Memory B cell (primary cell): ENCODE measurements at regions not wholly inside any gene's neighbourhood (a gene's known extent, or its start where the extent isn't known, plus 50 kb on each side); places are given as distances from the start of the nearest gene placed in this dataset.

Source experiments
- ATAC-seq: fragments of 150-1000 bp; cut with Tn5 transposase; 2 replicates; pipeline ENCODE4 v1.10.0; 2021; ENCODE audit warnings: low read depth, mild to moderate bottlenecking, moderate library complexity
- DNase-seq, 2 donors: peaks; one replicate each; pipeline ENCODE4 v3.0.0; 2022; ENCODE audit warnings: low spot score in 2 of 2
- H3K27ac Mint-ChIP-seq: one replicate; pipeline ENCODE4 v1.8.0; 2022; ENCODE audit warnings: mild to moderate bottlenecking, moderate library complexity, mixed read lengths
- H3K27me3 Mint-ChIP-seq: one replicate; pipeline ENCODE4 v1.8.0; 2022; ENCODE audit warnings: mixed read lengths
- H3K36me3 Mint-ChIP-seq: one replicate; pipeline ENCODE4 v1.8.0; 2022; ENCODE audit warnings: mild to moderate bottlenecking, mixed read lengths
- H3K4me1 Mint-ChIP-seq: one replicate; pipeline ENCODE4 v1.8.0; 2022; ENCODE audit warnings: mixed read lengths
- H3K4me3 Mint-ChIP-seq: one replicate; pipeline ENCODE4 v1.8.0; 2022; ENCODE audit warnings: mild to moderate bottlenecking, moderate library complexity, mixed read lengths
- H3K9me3 Mint-ChIP-seq: one replicate; pipeline ENCODE4 v1.8.0; 2022; ENCODE audit warnings: mixed read lengths

DNA sequence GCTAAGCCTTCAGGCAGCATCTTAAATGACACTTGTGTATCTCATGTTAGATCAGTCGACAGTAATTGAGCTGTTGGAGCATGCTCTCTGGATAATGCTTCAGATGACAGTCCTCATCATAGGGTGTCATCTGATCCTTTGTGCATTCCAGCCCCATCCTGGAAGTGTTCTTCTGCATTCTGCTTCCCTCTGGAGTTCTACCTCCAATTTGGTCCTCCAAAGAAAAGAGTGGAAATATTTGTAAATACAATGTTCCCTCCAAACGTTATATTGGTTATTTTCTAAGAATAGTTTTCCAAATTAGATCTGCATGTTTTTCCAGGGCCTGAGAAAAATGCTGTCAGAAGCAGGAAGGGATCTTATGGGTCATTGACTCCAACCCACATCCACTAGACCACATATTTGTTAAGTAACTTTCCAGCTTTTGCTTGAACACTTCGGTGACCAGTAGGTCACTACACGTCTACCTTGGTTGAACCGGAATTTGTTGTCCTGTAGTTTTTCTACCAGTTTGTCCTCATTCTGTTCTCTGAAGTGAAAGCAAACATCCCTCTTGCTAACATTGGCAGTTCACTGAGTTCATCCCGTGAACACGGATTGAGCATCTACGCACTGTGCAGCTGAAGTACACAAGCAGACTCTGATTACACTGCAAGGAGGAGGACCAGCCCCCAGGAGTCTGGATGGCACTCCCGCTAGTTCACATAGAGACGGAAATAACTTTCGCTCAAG is 136.0 kb downstream of the TLR5 start:
- Mint-ChIP-seq H3K27ac (no peak overlapping the region), H3K4me3 (no peak overlapping the region), H3K9me3 (no peaks in the 10 kb centered on the region), H3K4me1 (no peaks in the 10 kb centered on the region), H3K27me3 (no peaks in the 10 kb centered on the region), H3K36me3 (peaks cover 28% of the 10 kb centered on the region)
- ATAC-seq (no peak), DNase-seq (no peak)

DNA sequence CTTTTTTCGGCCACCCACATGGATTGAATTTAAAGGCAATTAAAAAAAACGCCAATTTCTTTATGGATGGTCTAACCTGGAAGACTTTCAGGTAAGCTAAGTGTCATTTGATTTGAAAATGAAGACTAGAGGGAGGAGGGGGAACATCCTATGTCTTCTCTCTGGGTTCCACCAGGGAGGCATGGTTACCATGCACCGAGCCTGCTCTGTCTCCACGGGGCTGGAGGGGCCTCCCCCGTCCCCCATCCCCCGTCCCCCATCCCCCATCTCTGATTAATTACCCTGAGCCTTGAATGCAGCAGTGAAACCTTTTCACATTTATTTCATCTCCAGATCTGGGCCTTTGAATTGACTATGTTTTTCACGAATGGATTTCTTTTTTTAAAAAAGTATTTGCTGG is 135.1 kb downstream of the TLR5 start:
- no peaks in the 10 kb centered on the region for H3K4me1 Mint-ChIP-seq
- H3K4me3 Mint-ChIP-seq = no peak overlapping the region
- no peak for DNase-seq
- no peak for ATAC-seq
- H3K27ac Mint-ChIP-seq = no peak overlapping the region
- H3K36me3 Mint-ChIP-seq = peaks cover 20% of the 10 kb centered on the region
- H3K9me3 Mint-ChIP-seq = no peaks in the 10 kb centered on the region
- no peaks in the 10 kb centered on the region for H3K27me3 Mint-ChIP-seq

DNA sequence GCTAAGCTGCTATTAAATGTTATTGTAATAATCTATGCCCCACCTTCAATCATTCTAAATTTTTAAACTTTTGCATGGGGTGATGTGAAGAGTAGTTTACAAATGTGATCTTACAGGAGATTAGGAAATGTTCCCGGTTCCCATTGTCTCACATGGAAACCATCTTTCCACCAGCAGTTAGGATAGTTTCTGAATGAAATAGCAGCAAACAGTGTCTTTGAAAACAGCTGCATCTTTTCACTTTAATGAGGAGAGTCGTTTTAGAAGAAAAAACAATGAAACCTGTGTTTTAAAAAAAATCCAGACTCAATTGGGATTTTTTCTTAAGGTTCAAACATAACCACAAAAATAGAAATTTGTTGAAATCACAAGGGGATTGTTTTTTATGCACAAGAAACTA is 134.2 kb downstream of the TLR5 start:
- Mint-ChIP-seq H3K36me3 (peaks cover 13% of the 10 kb centered on the region), H3K4me1 (no peaks in the 10 kb centered on the region), H3K4me3 (no peak overlapping the region), H3K27me3 (peaks cover 2% of the 10 kb centered on the region), H3K27ac (no peak overlapping the region), H3K9me3 (no peaks in the 10 kb centered on the region)
- no peak for DNase-seq
- no peak for ATAC-seq

DNA sequence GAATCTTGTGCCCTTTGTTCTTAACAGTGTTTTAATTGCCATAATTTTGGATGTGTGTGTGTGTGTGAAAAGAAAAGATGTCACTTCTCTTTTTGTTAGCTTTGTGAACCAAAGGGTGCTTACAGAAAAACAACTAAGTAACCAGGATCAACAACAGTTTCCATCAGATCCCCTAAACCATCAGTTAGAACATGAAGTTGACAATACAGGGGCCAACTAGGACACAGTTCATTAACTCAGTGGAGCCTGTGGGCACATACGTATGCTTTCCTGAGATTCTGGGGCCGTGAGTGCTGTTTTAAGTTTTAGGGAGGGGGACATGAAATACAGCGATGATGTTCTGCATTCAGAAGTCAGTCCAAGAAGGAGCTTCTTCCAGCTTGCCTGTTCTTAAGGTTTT is 133.6 kb downstream of the TLR5 start:
- H3K4me3 Mint-ChIP-seq = no peak overlapping the region
- peaks cover 2% of the 10 kb centered on the region for H3K27me3 Mint-ChIP-seq
- H3K36me3 Mint-ChIP-seq = peaks cover 10% of the 10 kb centered on the region
- ATAC-seq (no peak), DNase-seq (no peak)
- H3K4me1 Mint-ChIP-seq = no peaks in the 10 kb centered on the region
- no peak overlapping the region for H3K27ac Mint-ChIP-seq
- no peaks in the 10 kb centered on the region for H3K9me3 Mint-ChIP-seq

DNA sequence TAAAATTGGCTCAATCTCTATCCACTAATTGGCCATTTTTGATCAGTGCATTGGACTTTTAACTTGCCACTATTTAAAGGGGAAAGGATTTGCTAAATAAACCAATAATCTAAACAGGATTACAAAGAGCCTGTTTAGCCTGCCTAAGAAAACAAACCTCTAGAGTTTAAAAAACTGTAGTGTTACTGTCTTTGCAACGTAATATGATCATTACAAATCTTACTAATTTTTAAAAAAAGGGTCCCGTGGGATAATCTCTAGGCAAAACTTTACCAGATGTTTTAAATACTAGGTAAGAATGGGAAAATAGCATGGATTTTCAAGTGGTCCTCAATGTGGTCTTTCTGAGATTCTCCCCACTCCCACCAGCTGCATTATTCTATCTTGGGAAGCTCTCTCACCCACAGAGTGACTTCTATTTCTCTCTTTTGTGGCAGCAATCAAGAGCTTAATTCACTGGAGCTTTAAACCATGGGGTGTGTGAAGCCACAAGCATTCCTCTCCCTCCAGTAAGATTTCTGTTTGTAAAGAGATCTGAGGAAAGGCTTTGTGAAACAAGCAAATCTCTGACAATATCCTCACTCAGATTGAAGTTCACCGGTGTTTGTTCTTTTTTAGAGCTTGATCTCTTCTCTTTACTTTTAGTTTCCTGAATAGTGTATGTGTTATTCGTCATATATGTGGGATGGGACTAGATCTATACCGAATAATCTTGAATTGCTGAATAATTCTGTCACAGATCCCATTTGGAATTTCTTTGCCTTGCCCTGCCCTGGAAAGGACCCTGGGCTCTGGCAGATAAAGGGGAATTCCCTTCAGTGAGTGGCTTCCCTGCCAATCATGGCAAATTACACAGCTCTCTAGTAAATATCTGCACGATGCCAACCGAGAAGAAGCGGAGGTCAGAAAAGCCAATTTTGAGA is 132.2 kb downstream of the TLR5 start:
- ATAC-seq = no peak
- no peak for DNase-seq
- H3K4me3 Mint-ChIP-seq = no peak overlapping the region
- no peaks in the 10 kb centered on the region for H3K4me1 Mint-ChIP-seq
- no peaks in the 10 kb centered on the region for H3K36me3 Mint-ChIP-seq
- peaks cover 2% of the 10 kb centered on the region for H3K27me3 Mint-ChIP-seq
- no peaks in the 10 kb centered on the region for H3K9me3 Mint-ChIP-seq
- H3K27ac Mint-ChIP-seq = no peak overlapping the region

DNA sequence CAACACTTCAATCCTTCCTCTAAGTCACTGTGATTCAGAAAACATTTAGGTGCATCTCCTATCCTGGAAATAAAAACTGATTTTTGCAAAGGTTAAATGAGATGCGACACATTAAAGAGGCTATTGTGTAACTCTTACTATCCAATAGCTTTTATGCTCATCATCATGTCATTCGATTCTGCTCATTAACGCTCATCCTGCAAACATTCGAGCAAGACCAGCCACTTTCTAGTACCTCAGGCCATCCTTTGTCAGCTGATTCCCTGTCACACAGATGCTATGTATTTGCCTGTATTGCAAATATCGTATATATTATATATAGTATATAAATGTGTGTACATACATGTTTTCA is 131.6 kb downstream of the TLR5 start:
- no peak overlapping the region for H3K4me3 Mint-ChIP-seq
- no peak overlapping the region for H3K27ac Mint-ChIP-seq
- ATAC-seq = no peak
- H3K4me1 Mint-ChIP-seq = no peaks in the 10 kb centered on the region
- no peak for DNase-seq
- no peaks in the 10 kb centered on the region for H3K9me3 Mint-ChIP-seq
- H3K27me3 Mint-ChIP-seq = peaks cover 2% of the 10 kb centered on the region
- no peaks in the 10 kb centered on the region for H3K36me3 Mint-ChIP-seq

DNA sequence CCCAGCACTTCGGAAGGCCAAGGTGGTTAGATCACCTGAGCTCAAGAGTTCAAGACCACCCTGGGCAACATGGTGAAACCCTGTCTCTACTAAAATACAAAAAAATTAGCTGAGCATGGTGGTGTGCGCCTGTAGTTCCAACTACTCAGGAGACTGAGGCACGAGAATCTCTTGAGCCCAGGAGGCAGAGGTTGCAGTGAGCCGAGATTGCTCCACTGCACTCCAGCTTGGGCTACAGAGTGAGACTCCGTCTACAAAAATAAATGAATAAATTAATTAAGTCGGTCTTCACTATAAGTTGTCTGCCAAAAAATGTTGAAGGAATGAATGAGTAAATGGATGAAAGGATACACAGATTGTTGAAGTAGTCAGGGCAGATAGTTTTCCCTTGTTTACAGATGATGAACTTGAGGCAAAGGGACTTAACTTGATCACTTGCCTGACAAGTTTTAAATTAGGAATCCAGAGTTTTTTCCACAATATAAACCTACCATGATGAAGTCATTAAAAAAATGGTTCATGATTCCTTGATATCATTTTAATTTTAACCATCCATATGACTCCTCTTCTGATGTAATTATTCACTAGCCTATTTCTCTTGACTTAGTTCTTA is 130.8 kb downstream of the TLR5 start:
- no peak overlapping the region for H3K4me3 Mint-ChIP-seq
- H3K4me1 Mint-ChIP-seq = no peaks in the 10 kb centered on the region
- ATAC-seq = no peak
- H3K9me3 Mint-ChIP-seq = no peaks in the 10 kb centered on the region
- H3K36me3 Mint-ChIP-seq = no peaks in the 10 kb centered on the region
- no peak overlapping the region for H3K27ac Mint-ChIP-seq
- peaks cover 2% of the 10 kb centered on the region for H3K27me3 Mint-ChIP-seq
- no peak for DNase-seq

DNA sequence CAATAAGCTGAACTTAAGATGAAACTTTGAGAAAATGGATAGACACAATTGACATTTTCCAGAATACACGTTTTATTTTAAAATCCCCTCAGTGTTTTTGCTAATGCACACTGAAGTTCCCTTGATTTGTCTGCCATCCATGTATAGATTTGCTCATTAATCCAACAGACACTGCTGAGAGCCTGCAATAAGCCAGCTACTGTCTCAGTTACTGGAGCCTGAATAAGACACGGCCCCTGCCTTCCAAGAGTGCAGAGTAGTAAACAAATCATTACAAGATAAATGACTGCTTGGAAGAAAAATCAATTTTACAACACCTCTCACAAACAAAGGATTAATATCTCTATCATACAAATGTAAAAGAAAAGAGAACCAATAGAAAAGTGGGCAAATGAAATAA is 130.1 kb downstream of the TLR5 start:
- Mint-ChIP-seq H3K4me1 (no peaks in the 10 kb centered on the region), H3K4me3 (no peak overlapping the region), H3K36me3 (no peaks in the 10 kb centered on the region), H3K9me3 (no peaks in the 10 kb centered on the region), H3K27me3 (peaks cover 2% of the 10 kb centered on the region), H3K27ac (no peak overlapping the region)
- DNase-seq (no peak), ATAC-seq (no peak)

DNA sequence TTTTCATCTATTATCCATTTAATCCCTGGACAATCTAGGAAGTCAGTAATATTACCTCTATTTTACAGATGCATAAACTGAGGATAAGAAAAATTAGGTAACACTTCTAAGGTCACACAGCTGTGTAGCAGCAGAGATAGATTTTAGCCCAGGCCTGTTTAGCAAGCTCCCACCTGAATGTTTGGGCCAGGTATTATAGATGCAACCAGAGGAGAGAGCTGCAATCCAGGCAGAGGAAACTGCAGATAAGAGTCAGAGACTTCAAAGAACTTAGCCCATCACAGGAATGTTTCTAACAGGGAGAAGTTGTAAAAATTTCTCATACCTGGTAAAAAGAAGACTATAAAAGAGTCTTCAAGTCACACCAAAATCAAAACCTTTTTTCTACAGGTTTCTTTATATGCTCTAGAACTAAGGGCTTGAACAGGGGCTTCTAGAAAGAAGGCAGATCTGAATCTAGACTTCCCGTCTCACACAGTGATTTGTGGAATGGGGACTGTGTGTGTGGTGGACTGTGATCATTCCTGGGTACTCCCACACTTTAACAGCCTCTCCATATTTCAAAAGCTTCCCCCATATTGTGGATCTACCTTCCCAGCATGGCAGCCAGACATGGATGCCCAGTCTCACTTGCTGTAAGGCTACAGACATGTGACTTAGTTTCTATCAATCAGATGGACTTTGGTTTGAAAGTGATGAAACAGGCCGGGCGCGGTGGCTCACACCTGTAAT is 128.7 kb downstream of the TLR5 start:
- no peaks in the 10 kb centered on the region for H3K9me3 Mint-ChIP-seq
- H3K4me1 Mint-ChIP-seq = no peaks in the 10 kb centered on the region
- H3K27ac Mint-ChIP-seq = no peak overlapping the region
- H3K27me3 Mint-ChIP-seq = peaks cover 2% of the 10 kb centered on the region
- no peaks in the 10 kb centered on the region for H3K36me3 Mint-ChIP-seq
- ATAC-seq = no peak
- DNase-seq = no peak
- H3K4me3 Mint-ChIP-seq = no peak overlapping the region

DNA sequence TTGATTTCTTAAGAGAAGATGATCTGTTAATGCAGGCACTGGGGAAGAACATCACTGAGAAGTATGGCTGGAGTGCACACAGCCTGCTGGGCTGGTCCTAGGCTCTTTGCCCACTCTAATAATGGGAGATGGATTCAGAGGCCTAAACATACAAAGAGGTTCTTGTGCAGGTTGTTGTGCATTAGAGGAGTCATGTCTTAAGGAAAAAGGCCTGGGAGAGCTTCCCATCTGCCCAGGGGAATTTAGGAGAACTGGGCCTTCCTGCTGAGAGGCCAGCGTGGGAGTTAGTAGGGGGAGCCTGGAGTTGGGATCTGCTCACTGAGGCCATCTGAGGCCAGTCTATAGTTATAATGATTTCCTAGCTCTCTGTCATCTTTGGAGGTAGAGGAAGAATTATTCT is 126.7 kb downstream of the TLR5 start:
- no peak overlapping the region for H3K27ac Mint-ChIP-seq
- peaks cover 2% of the 10 kb centered on the region for H3K27me3 Mint-ChIP-seq
- no peaks in the 10 kb centered on the region for H3K36me3 Mint-ChIP-seq
- no peak for DNase-seq
- no peaks in the 10 kb centered on the region for H3K9me3 Mint-ChIP-seq
- H3K4me1 Mint-ChIP-seq = no peaks in the 10 kb centered on the region
- no peak for ATAC-seq
- H3K4me3 Mint-ChIP-seq = no peak overlapping the region

DNA sequence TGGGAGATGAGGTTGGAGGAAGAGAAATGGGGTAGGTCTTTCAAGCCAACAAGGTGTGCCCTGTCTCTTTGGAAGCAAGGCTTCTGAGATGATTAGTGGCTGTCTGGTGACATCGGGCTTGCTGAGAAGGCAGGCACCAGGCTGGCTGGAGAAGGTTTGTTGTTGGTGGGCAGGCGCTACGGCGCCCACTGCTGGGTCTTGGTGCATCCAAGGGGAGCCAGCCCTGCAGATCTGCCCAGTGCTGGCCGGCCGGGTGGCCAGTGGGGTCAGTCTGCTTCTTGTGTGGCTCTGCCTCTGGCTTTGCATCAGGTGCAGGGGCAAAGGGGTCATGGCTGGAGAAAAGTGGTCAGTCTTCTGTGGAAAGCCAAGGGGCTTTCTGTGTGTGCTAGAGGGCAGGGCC is 126.2 kb downstream of the TLR5 start:
- no peak for DNase-seq
- H3K27ac Mint-ChIP-seq = no peak overlapping the region
- peaks cover 2% of the 10 kb centered on the region for H3K27me3 Mint-ChIP-seq
- H3K4me1 Mint-ChIP-seq = peaks cover under 1% of the 10 kb centered on the region
- no peak overlapping the region for H3K4me3 Mint-ChIP-seq
- ATAC-seq = no peak
- no peaks in the 10 kb centered on the region for H3K9me3 Mint-ChIP-seq
- no peaks in the 10 kb centered on the region for H3K36me3 Mint-ChIP-seq

DNA sequence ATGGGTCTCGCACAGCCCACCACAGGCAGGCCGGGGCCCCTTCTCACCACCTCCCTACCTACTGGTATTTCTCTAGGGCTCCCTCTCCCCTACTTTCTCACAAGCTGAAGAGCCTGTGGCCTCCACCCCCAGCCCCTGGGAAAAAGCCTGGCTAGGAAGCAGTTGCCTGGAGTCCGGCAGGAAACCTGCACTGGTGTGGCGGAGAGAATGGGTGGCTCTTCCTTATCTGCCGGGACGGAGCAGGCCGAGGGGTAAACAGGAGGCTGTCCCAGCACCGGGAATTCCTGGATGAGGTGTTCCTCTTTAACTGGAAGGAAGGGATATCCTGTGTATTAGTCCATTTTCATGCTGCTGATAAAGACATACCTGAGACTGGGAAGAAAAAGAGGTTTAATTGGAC is 125.8 kb downstream of the TLR5 start:
- H3K4me1 Mint-ChIP-seq = peaks cover 2% of the 10 kb centered on the region
- H3K36me3 Mint-ChIP-seq = no peaks in the 10 kb centered on the region
- no peak overlapping the region for H3K27ac Mint-ChIP-seq
- no peak overlapping the region for H3K4me3 Mint-ChIP-seq
- ATAC-seq = no peak
- H3K9me3 Mint-ChIP-seq = no peaks in the 10 kb centered on the region
- peaks cover 3% of the 10 kb centered on the region for H3K27me3 Mint-ChIP-seq
- no peak for DNase-seq

DNA sequence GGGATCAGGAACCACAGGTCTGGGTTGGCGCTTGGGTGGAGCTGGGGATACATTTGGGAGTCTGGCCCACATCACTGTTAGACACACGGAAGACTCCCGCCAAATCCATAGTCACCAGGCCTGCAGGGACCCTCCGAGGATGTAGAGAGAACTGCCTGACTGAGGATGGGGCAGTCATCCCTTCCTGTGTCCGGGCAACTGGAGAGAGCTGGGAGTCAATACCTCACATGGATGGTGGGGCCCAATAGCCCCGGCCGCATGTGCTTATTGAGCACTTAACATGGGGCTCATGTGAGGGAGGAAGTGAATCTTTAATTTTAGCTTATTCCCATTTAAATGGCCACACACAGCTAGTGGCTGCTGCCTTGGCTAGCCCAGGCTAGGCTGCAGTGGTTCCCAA is 124.5 kb downstream of the TLR5 start:
- peaks cover 1% of the 10 kb centered on the region for H3K27me3 Mint-ChIP-seq
- no peak overlapping the region for H3K4me3 Mint-ChIP-seq
- DNase-seq (no peak), ATAC-seq (no peak)
- H3K36me3 Mint-ChIP-seq = no peaks in the 10 kb centered on the region
- peaks cover 2% of the 10 kb centered on the region for H3K4me1 Mint-ChIP-seq
- no peaks in the 10 kb centered on the region for H3K9me3 Mint-ChIP-seq
- H3K27ac Mint-ChIP-seq = no peak overlapping the region

DNA sequence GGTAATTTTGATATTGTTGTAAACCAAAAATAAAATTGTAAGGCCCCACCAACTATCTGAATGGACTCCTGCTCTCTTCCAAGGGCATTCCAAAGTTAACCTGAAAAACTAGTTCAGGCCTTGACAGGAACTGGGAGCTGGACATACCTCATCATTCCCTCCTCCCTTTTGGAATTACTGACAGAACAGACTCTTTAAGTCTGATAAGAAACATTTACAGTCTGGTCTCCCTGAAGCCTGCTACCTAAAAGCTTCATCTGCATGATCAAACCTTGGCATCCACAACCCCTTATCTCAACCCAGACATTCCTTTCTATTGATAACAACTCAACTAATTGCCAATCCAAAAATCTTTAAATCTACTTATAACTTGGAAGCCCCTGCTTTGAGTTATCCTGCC is 123.8 kb downstream of the TLR5 start:
- no peak overlapping the region for H3K4me3 Mint-ChIP-seq

More for the DNA sequence above, 123.8 kb downstream of the TLR5 start:
- H3K27ac Mint-ChIP-seq = no peak overlapping the region
- ATAC-seq = no peak
- H3K4me1 Mint-ChIP-seq = peaks cover 2% of the 10 kb centered on the region
- H3K27me3 Mint-ChIP-seq = peaks cover 1% of the 10 kb centered on the region
- peaks cover 3% of the 10 kb centered on the region for H3K9me3 Mint-ChIP-seq
- peaks cover 4% of the 10 kb centered on the region for H3K36me3 Mint-ChIP-seq
- no peak for DNase-seq
